ENCODE measurements at regions not wholly inside any gene's neighbourhood (a gene's known extent, or its start where the extent isn't known, plus 50 kb on each side); places are given as distances from the start of the nearest gene placed in this dataset.

DNA sequence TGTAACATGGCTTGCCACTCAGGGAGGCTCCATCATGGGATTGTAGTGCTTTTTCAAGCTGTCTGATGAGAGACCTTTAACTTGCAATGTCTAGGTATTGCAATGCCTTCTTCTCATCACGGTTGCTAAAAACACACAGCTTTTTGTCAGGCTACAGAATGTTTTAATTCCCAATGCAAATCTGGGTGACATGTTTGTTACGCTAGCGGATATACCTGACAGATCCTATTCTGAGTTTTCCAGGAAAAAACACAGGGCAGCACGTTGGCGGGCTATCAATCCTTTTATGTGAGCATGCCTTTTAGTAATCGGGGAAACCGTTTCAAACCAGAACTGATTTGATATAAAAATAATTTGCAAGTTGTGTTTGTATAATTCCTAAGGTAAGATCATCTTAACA lies 577.2 kb upstream of the MAP3K7 start:
- 87 to 90% methylated on average over 7 of the region's 7 CpGs for WGBS, 2 donors
- no peak for ATAC-seq (ENCODE audit: insufficient read depth, low FRiP score)

DNA sequence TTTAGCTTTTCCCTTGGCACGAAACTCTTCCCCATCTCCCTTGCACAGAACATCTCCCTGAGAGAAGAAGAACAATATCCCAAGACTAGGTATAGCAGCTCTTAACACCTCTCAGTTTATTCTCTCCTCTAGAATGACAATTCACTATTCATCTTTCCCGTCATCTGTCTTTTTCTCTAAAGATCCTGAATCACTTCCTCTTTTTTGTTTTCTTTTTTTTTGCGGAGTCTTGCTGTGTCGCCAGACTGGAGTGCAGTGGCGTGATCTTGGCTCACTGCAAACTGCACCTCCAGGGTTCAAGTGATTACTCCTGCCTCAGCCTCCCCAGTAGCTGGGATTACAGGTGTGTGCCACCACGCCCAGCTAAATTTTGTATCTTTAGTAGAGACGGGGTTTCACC lies 574.4 kb upstream of the MAP3K7 start:
- Histone ChIP-seq H3K4me3 (no peak overlapping the region), H3K9me3 (ENCODE audit: control insufficient read depth in 4 of 4, insufficient read depth in 3 of 4, low read length in 3 of 4) (peaks cover 0 to 2% (median 0%) of the 10 kb centered on the region in 4 donors), H3K36me3 (ENCODE audit: control insufficient read depth in 4 of 4, insufficient read depth in 4 of 4, low read length in 4 of 4) (no peaks in the 10 kb centered on the region), H3K27me3 (ENCODE audit: control insufficient read depth in 3 of 3, insufficient read depth in 3 of 3, low read length in 2 of 3) (no peaks in the 10 kb centered on the region), H3K27ac (ENCODE audit: low read depth in 1 of 2, low read length in 1 of 2) (no peak overlapping the region), H3K9ac (ENCODE audit: insufficient read depth in 1 of 2, low read length in 2 of 2) (no peak overlapping the region), H3K4me1 (ENCODE audit: control insufficient read depth in 5 of 5, insufficient read depth in 5 of 5, low read length in 5 of 5) (no peaks in the 10 kb centered on the region)
- WGBS, 2 donors: 66 to 73% methylated on average over 7 of the region's 7 CpGs
- ATAC-seq (ENCODE audit: insufficient read depth, low FRiP score): no peak
- TF ChIP-seq, protein P1, sequence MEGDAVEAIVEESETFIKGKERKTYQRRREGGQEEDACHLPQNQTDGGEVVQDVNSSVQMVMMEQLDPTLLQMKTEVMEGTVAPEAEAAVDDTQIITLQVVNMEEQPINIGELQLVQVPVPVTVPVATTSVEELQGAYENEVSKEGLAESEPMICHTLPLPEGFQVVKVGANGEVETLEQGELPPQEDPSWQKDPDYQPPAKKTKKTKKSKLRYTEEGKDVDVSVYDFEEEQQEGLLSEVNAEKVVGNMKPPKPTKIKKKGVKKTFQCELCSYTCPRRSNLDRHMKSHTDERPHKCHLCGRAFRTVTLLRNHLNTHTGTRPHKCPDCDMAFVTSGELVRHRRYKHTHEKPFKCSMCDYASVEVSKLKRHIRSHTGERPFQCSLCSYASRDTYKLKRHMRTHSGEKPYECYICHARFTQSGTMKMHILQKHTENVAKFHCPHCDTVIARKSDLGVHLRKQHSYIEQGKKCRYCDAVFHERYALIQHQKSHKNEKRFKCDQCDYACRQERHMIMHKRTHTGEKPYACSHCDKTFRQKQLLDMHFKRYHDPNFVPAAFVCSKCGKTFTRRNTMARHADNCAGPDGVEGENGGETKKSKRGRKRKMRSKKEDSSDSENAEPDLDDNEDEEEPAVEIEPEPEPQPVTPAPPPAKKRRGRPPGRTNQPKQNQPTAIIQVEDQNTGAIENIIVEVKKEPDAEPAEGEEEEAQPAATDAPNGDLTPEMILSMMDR (IDR thresholded peaks at IDR 0.05; ENCODE audit: control extremely low read depth, extremely low read depth): no peak
- DNase-seq: no peak

More for the DNA sequence above, 577.2 kb upstream of the MAP3K7 start:
- Histone ChIP-seq H3K27ac (ENCODE audit: low read depth in 1 of 2, low read length in 1 of 2) (no peak overlapping the region), H3K4me1 (ENCODE audit: control insufficient read depth in 5 of 5, insufficient read depth in 5 of 5, low read length in 5 of 5) (peaks cover 0 to 12% (median 0%) of the 10 kb centered on the region in 5 donors), H3K36me3 (ENCODE audit: control insufficient read depth in 4 of 4, insufficient read depth in 4 of 4, low read length in 4 of 4) (no peaks in the 10 kb centered on the region), H3K4me3 (no peak overlapping the region), H3K9ac (ENCODE audit: insufficient read depth in 1 of 2, low read length in 2 of 2) (no peak overlapping the region), H3K9me3 (ENCODE audit: control insufficient read depth in 4 of 4, insufficient read depth in 3 of 4, low read length in 3 of 4) (peaks cover 0 to 2% (median 0%) of the 10 kb centered on the region in 4 donors), H3K27me3 (ENCODE audit: control insufficient read depth in 3 of 3, insufficient read depth in 3 of 3, low read length in 2 of 3) (no peaks in the 10 kb centered on the region)
- no peak for DNase-seq
- TF ChIP-seq, protein P1 (IDR thresholded peaks at IDR 0.05; ENCODE audit: control extremely low read depth, extremely low read depth): no peak

GRCh38 chr6:91155129-91155785 lies 568.4 kb upstream of the MAP3K7 start:
- TF ChIP-seq, protein P1 (IDR thresholded peaks at IDR 0.05; ENCODE audit: control extremely low read depth, extremely low read depth): no peak
- peaks cover 0 to 2% (median 0%) of the 10 kb centered on the region in 4 donors for H3K9me3 ChIP-seq (ENCODE audit: control insufficient read depth in 4 of 4, insufficient read depth in 3 of 4, low read length in 3 of 4)
- 32 to 44% methylated on average over 5 of the region's 5 CpGs for WGBS, 2 donors
- no peaks in the 10 kb centered on the region for H3K36me3 ChIP-seq (ENCODE audit: control insufficient read depth in 4 of 4, insufficient read depth in 4 of 4, low read length in 4 of 4)
- ATAC-seq (ENCODE audit: insufficient read depth, low FRiP score): no peak
- no peak overlapping the region for H3K4me3 ChIP-seq
- H3K27ac ChIP-seq (ENCODE audit: low read depth in 1 of 2, low read length in 1 of 2): no peak overlapping the region
- no peak for DNase-seq
- no peaks in the 10 kb centered on the region for H3K27me3 ChIP-seq (ENCODE audit: control insufficient read depth in 3 of 3, insufficient read depth in 3 of 3, low read length in 2 of 3)
- peaks cover 0 to 3% (median 0%) of the 10 kb centered on the region in 5 donors for H3K4me1 ChIP-seq (ENCODE audit: control insufficient read depth in 5 of 5, insufficient read depth in 5 of 5, low read length in 5 of 5)
- H3K9ac ChIP-seq (ENCODE audit: insufficient read depth in 1 of 2, low read length in 2 of 2): no peak overlapping the region

DNA sequence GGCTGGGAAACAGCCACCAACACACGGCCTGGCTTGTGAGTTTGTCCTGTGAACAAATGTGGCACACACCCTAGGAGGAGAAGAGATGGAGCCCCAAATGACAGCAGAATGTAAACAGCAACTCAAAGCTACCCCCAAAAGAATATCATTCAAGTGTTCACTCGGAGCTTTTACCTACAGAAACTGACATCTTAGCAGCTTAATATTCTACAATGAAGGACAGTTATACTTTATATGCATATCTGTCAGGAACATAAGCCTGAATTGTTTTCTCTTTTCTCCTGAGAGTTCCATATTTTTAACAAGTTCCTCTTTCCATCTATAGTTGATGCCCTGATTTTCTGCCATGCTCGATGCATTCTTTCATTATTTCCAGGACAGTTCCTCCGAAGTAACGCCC lies 566.0 kb upstream of the MAP3K7 start:
- no peak for DNase-seq
- H3K4me3 ChIP-seq: no peak overlapping the region
- no peaks in the 10 kb centered on the region for H3K27me3 ChIP-seq (ENCODE audit: control insufficient read depth in 3 of 3, insufficient read depth in 3 of 3, low read length in 2 of 3)
- H3K9me3 ChIP-seq (ENCODE audit: control insufficient read depth in 4 of 4, insufficient read depth in 3 of 4, low read length in 3 of 4): no peaks in the 10 kb centered on the region
- WGBS, 2 donors: 70 to 78% methylated on average over 5 of the region's 5 CpGs
- TF ChIP-seq, protein P1 (IDR thresholded peaks at IDR 0.05; ENCODE audit: control extremely low read depth, extremely low read depth): no peak
- H3K9ac ChIP-seq (ENCODE audit: insufficient read depth in 1 of 2, low read length in 2 of 2): no peak overlapping the region
- no peaks in the 10 kb centered on the region for H3K36me3 ChIP-seq (ENCODE audit: control insufficient read depth in 4 of 4, insufficient read depth in 4 of 4, low read length in 4 of 4)
- peaks cover 0 to 16% (median 0%) of the 10 kb centered on the region in 5 donors for H3K4me1 ChIP-seq (ENCODE audit: control insufficient read depth in 5 of 5, insufficient read depth in 5 of 5, low read length in 5 of 5)
- no peak for ATAC-seq (ENCODE audit: insufficient read depth, low FRiP score)
- H3K27ac ChIP-seq (ENCODE audit: low read depth in 1 of 2, low read length in 1 of 2): no peak overlapping the region

Data from lung (tissue), 11 donors.